ENCODE measurements at regions not wholly inside any gene's neighbourhood (a gene's known extent, or its start where the extent isn't known, plus 50 kb on each side); places are given as distances from the start of the nearest gene placed in this dataset.

- no peak for TF ChIP-seq GRHL2 (CRISPR knock-in tag; IDR thresholded peaks at IDR 0.05; ENCODE audit: insufficient replicate concordance, severe bottlenecking)
Observed at GRCh38 chr5:155480731-155481131, 467.2 kb downstream of the KIF4B start (continued).

- no peak for ATAC-seq
- ChIA-PET POLR2A (no interaction called here), CTCF (no interaction called here)
- Mint-ChIP-seq H3K4me3 (no peak overlapping the region), H3K27ac (no peak overlapping the region), H3K36me3 (no peaks in the 10 kb centered on the region), H3K4me1 (peaks cover 4% of the 10 kb centered on the region), H3K27me3 (ENCODE audit: low read depth) (no peaks in the 10 kb centered on the region), H3K9me3 (no peaks in the 10 kb centered on the region)
- DNase-seq (ENCODE audit: low spot score), result no peak
- TF ChIP-seq USF1 (CRISPR knock-in tag; IDR thresholded peaks at IDR 0.05), result no peak
Observed at GRCh38 chr5:155481182-155481581, 467.6 kb downstream of the KIF4B start.

- Mint-ChIP-seq H3K9me3 (no peaks in the 10 kb centered on the region), H3K4me3 (no peak overlapping the region), H3K27ac (no peak overlapping the region), H3K4me1 (peaks cover 4% of the 10 kb centered on the region), H3K36me3 (no peaks in the 10 kb centered on the region), H3K27me3 (ENCODE audit: low read depth) (no peaks in the 10 kb centered on the region)
- ChIA-PET CTCF (no interaction called here), POLR2A (no interaction called here)
- DNase-seq (ENCODE audit: low spot score), result no peak
- TF ChIP-seq MLX (CRISPR knock-in tag; IDR thresholded peaks at IDR 0.05) (no peak), NR1H2 (CRISPR knock-in tag; IDR thresholded peaks at IDR 0.05) (no peak), SP1 (CRISPR knock-in tag; conservative IDR thresholded peaks at IDR 0.05) (no peak), ZNF396 (CRISPR knock-in tag; IDR thresholded peaks at IDR 0.05; ENCODE audit: borderline replicate concordance) (no peak), IRF1 (CRISPR knock-in tag; IDR thresholded peaks at IDR 0.05) (no peak), MYBL2 (CRISPR knock-in tag; IDR thresholded peaks at IDR 0.05) (no peak), MAX (CRISPR knock-in tag; IDR thresholded peaks at IDR 0.05) (no peak), ZNF281 (CRISPR knock-in tag; IDR thresholded peaks at IDR 0.05) (no peak), IRF2 (CRISPR knock-in tag; IDR thresholded peaks at IDR 0.05; ENCODE audit: borderline replicate concordance, low read depth) (no peak), ESRRA (CRISPR knock-in tag; IDR thresholded peaks at IDR 0.05; ENCODE audit: borderline replicate concordance) (no peak), CREB1 (CRISPR knock-in tag; IDR thresholded peaks at IDR 0.05) (no peak), RORB (CRISPR knock-in tag; IDR thresholded peaks at IDR 0.05) (no peak), NFATC4 (CRISPR knock-in tag; IDR thresholded peaks at IDR 0.05) (no peak), GRHL2 (CRISPR knock-in tag; IDR thresholded peaks at IDR 0.05; ENCODE audit: insufficient replicate concordance, severe bottlenecking) (no peak)
- ATAC-seq, result no peak
Observed at GRCh38 chr5:155482428-155482827, 468.9 kb downstream of the KIF4B start.

GRCh38 chr5:155485386-155485785 is 471.8 kb downstream of the KIF4B start:
- TF ChIP-seq KAT7 (CRISPR knock-in tag; IDR thresholded peaks at IDR 0.05; ENCODE audit: borderline replicate concordance), result no peak
- CTCF ChIA-PET, result no interaction called here
- Mint-ChIP-seq H3K36me3 (no peaks in the 10 kb centered on the region), H3K27ac (no peak overlapping the region), H3K4me1 (peaks cover 4% of the 10 kb centered on the region), H3K27me3 (ENCODE audit: low read depth) (no peaks in the 10 kb centered on the region), H3K4me3 (no peak overlapping the region), H3K9me3 (peaks cover 6% of the 10 kb centered on the region; the same call in 1 of the 2 replicates)
- POLR2A ChIA-PET, result no interaction called here
- no peak for DNase-seq (ENCODE audit: low spot score)
- no peak for ATAC-seq
